ENCODE measurements at regions not wholly inside any gene's neighbourhood (a gene's known extent, or its start where the extent isn't known, plus 50 kb on each side); places are given as distances from the start of the nearest gene placed in this dataset.

- DNase-seq (ENCODE audit: low read depth) = no peak
Observed at GRCh38 chr6:79775222-79775621, 144.1 kb downstream of the SH3BGRL2 start.

- no peak for DNase-seq (ENCODE audit: low read depth)
Observed at GRCh38 chr6:79764747-79765146, 133.6 kb downstream of the SH3BGRL2 start.

DNA sequence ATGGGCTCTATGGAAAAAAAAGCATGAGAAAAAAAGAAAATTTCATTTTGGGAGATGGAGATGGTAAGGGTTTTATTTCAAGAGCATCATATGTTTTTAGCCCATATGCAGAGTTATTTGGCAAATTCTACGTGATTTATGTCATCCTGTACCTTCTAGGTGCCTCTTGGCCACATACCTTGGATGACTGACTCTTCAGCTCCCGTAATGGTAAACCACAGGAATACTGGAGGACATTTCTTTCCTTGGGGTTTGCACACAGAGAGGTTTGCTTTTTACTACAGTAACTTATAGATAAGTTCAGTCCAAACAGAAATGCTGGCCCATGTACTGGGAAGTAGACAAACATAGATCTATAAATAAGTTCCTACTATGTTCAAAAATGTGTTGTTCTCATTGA lies 132.2 kb downstream of the SH3BGRL2 start:
- DNase-seq (ENCODE audit: low read depth) = no peak

DNA sequence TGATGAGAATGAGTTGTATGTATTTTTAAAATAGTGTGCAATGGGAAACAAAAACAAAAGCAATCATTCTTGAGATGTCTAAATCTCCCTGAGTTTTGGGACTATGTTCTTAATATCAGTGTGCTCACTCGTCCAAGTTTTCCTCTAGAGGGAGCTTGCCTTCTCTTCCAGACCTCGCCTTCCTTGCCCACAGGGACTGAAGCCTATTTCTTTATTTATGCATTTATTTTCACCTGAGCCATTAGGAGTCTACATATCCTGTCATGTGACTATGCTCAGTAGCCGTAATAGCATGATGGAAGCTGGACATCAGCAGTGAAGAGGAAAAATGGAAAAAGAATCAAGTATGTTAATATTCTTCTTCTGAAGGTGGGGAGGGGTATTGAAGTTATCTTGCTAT lies 131.2 kb downstream of the SH3BGRL2 start:
- DNase-seq (ENCODE audit: low read depth) = no peak

DNA sequence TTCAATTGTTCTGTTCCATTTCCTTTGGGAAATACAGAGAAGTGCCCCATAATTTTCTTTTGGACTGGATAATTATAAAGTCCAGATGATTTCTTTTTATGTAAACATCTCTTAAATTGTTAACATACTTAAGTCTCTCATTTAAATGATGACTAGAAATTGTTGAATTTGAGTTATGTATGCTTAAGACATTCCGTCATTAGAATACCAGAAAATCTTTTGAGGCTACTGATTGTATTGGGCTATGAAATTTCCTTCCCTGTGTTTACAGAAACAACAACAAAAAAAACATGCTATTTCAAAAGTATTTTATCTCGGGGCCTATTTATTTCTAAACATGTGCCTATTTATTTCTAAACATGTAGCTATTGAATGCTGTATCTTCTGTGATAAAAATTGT lies 125.4 kb downstream of the SH3BGRL2 start:
- no peak for DNase-seq (ENCODE audit: low read depth)

- no peak for DNase-seq (ENCODE audit: low read depth)
Observed at GRCh38 chr6:79755967-79756366, 124.8 kb downstream of the SH3BGRL2 start.
